Erythroblast (primary cell): ENCODE measurements at regions not wholly inside any gene's neighbourhood (a gene's known extent, or its start where the extent isn't known, plus 50 kb on each side); places are given as distances from the start of the nearest gene placed in this dataset.

Experiments
- GATA1 ChIP-seq: IDR thresholded peaks from 2 replicates; pipeline ENCODE4 v1.6.1; 2011; ENCODE audit warnings: low read depth, mild to moderate bottlenecking, control low read depth, low read length, moderate library complexity
- POLR2A ChIP-seq: IDR thresholded peaks from 2 replicates; pipeline ENCODE4 v1.6.1; 2011; ENCODE audit warnings: mild to moderate bottlenecking, low read length

DNA sequence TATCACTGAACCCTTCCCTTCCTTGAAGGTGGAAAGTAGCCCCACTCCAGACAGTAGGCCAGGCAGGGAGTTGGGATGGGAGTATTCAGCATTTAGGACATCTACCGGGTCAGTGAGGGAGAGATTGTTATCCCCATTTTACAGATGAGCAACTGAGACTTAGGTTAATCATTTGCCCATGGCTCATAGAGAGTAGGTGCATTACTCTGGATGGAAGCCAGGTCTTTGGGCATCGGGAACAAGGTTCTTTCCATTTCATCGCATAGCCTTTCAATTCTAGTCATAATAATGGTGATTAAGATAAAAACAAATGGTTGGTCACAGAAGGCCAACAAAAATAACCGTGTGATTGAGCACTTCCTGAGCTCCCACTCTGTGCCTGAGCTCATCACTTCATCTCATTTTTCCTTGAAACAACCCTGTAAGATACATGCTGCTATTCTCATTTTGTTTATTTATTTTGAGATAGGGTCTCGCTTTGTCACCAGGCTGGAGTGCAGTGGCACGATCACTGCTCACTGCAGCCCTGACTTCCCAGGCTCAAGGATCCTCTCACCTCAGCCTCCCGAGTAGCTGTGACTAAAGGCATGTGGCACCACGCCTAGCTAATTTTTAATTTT is 64.8 kb downstream of the NAV1 start:
- TF ChIP-seq POLR2A, result no peak
- TF ChIP-seq GATA1, result no peak
